ENCODE measurements at regions not wholly inside any gene's neighbourhood (a gene's known extent, or its start where the extent isn't known, plus 50 kb on each side); places are given as distances from the start of the nearest gene placed in this dataset.

DNA sequence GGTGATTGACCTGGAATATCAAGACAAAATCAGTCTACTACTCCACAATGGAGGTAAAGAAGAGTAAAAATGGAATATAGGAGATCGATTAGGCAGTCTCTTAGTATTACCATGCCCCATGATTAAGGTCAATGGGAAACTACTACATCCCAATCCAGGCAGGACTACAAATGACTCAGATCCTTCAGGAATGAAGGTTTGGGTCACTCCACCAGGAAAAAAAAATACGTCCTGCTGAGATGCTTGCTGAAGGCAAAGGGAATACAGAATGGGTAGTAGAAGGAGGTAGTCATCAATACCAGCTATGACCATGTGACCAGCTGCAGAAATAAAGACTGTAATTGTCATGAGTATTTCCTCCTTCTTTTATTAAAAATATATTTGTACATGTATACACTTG, 103.4 kb upstream of the NPAS2 start:
- TF ChIP-seq, protein P1, sequence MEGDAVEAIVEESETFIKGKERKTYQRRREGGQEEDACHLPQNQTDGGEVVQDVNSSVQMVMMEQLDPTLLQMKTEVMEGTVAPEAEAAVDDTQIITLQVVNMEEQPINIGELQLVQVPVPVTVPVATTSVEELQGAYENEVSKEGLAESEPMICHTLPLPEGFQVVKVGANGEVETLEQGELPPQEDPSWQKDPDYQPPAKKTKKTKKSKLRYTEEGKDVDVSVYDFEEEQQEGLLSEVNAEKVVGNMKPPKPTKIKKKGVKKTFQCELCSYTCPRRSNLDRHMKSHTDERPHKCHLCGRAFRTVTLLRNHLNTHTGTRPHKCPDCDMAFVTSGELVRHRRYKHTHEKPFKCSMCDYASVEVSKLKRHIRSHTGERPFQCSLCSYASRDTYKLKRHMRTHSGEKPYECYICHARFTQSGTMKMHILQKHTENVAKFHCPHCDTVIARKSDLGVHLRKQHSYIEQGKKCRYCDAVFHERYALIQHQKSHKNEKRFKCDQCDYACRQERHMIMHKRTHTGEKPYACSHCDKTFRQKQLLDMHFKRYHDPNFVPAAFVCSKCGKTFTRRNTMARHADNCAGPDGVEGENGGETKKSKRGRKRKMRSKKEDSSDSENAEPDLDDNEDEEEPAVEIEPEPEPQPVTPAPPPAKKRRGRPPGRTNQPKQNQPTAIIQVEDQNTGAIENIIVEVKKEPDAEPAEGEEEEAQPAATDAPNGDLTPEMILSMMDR (IDR thresholded peaks at IDR 0.05; ENCODE audit: low read depth, low read length): no peak
- DNase-seq (ENCODE audit: low read depth, low spot score): no peak
- in situ Hi-C loops (cut with HindIII; ENCODE audit: low sequenced_read_pairs): no loop called here
- H3K4me3 ChIP-seq (ENCODE audit: low read depth, low read length): no peak overlapping the region

DNA sequence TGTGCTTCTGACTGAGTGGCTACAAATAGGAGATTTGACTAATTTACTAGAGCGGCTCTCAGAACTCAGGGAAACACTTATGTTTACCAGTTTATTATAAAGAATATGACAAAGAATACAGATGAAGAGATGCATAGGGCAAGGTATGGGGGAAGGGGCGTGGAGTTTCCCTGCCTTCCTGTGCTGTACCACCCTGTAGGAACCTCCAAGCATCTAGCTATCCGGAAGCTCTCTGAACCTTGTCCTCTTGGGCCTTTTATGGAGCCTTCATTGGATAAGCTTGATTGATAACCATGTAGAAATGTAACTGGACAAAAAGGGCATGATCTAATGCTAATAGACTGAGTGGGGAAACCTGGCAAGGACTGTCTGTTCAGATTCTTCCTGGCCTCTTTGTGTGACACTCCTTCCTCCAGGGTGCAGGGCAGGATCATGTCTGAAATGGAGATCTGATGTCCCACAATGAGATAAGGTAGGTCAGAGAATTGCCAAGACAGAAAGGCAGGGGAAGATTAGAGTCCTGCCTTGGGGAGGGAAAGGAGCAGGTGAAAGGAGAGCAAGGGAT, 101.8 kb upstream of the NPAS2 start:
- H3K4me3 ChIP-seq (ENCODE audit: low read depth, low read length): no peak overlapping the region
- in situ Hi-C loops (cut with HindIII; ENCODE audit: low sequenced_read_pairs): no loop called here
- TF ChIP-seq, protein P1 (IDR thresholded peaks at IDR 0.05; ENCODE audit: low read depth, low read length): no peak
- DNase-seq (ENCODE audit: low read depth, low spot score): no peak

DNA sequence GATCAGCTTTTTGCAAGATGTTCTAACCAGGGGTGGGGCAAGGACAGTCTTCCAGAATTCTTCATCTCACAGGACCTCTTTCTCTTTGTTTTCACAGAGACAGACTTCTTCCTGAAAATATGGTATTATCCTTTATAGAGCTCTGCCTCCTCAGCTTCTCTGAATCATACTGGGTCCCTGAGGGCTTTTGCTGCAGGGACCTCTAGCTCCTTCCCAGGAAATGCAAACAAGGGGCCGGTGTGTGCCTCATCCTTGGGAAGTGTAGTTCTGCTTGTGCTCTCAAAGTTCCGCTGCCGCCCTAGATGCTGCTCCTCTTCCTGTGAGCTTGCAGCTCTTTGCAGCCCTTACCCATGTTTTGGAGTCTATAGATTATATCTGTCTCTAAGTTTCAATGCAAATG, 99.5 kb upstream of the NPAS2 start:
- DNase-seq (ENCODE audit: low read depth, low spot score): no peak
- TF ChIP-seq, protein P1 (IDR thresholded peaks at IDR 0.05; ENCODE audit: low read depth, low read length): no peak
- in situ Hi-C loops (cut with HindIII; ENCODE audit: low sequenced_read_pairs): no loop called here
- H3K4me3 ChIP-seq (ENCODE audit: low read depth, low read length): no peak overlapping the region

DNA sequence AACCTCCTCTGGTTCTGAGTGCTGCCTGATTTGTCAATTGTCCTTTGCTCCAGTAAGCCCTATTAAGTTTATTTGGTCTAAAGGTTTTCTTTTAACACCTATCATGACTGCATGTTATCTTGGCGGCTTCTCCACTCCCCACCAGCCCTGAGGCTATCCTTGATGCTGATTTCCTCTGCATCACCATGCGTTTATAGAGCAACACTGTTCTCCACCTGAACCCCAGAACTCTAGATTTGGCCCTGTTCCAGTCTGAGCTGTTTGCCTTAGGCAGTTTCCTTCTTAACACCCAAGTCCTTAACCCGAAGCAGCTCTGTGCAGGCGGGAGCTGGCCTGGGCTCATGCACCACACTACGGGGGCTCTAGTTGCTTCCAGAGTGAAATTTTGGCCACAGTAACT, 98.2 kb upstream of the NPAS2 start:
- H3K4me3 ChIP-seq (ENCODE audit: low read depth, low read length): no peak overlapping the region
- no peak for DNase-seq (ENCODE audit: low read depth, low spot score)
- in situ Hi-C loops (cut with HindIII; ENCODE audit: low sequenced_read_pairs): no loop called here
- TF ChIP-seq, protein P1 (IDR thresholded peaks at IDR 0.05; ENCODE audit: low read depth, low read length): no peak

DNA sequence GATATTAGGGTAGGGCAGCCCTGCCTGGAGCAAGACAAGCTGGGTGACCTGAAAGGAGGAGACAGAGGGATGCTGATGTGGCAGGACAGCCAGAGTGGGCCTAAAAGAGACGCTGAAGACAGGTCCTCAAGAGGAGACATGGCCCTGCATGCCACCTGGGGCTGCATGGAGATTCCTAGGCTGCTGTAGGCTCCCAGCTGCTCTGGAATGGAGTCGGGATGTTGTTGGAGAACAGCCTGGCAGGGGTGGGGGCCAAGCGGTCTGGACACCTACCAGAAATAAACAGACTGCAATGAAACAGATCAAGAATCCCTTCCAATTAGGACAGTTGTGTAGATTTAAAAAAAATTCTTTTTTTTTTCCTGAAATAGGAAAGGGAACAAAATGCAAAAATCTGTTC, 97.8 kb upstream of the NPAS2 start:
- H3K4me3 ChIP-seq (ENCODE audit: low read depth, low read length): no peak overlapping the region
- TF ChIP-seq, protein P1 (IDR thresholded peaks at IDR 0.05; ENCODE audit: low read depth, low read length): no peak
- in situ Hi-C loops (cut with HindIII; ENCODE audit: low sequenced_read_pairs): no loop called here
- DNase-seq (ENCODE audit: low read depth, low spot score): no peak

DNA sequence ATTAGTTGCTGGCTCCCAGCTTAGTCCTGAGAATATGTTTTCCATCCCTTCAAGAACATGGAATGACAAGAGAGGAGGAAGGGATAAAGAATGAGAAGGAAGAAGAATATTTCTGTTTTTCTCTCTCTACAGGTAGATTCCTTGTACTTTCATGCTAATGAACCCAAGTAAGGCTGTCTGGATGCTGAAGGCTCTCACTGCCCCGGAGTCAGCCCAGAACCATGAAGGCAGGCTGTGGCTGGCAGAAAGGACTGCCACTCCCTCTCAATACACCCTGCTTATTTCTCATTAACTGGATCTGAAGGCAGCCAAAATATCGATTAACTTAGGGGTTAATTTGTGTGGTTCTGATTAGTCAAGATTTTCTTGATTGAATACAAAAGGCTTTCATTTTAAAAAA, 93.1 kb upstream of the NPAS2 start:
- H3K4me3 ChIP-seq (ENCODE audit: low read depth, low read length): no peak overlapping the region
- TF ChIP-seq, protein P1 (IDR thresholded peaks at IDR 0.05; ENCODE audit: low read depth, low read length): no peak
- in situ Hi-C loops (cut with HindIII; ENCODE audit: low sequenced_read_pairs): no loop called here
- no peak for DNase-seq (ENCODE audit: low read depth, low spot score)

All from astrocyte of the spinal cord (primary cell).